ENCODE measurements at regions not wholly inside any gene's neighbourhood (a gene's known extent, or its start where the extent isn't known, plus 50 kb on each side); places are given as distances from the start of the nearest gene placed in this dataset.

DNA sequence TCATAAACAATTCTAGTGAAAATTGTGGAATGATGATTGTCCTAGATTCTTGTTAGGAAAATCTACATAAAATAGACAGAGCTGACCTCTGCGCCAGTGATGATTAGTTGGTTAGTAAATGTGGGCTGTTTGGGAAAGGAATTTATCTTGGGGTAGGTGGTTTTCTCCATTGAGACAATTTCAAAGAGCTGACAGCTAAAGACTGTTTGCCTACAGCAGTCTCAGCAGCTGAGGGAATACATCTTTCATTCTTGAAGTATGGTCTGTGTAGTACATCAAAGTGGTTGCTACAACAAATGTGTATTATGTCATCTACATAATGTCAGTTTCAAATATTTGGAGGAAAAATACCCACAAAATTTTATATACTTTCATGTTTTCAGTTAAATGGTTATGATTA, 117.2 kb upstream of the TRPC4 start:
- TF ChIP-seq, protein P1, sequence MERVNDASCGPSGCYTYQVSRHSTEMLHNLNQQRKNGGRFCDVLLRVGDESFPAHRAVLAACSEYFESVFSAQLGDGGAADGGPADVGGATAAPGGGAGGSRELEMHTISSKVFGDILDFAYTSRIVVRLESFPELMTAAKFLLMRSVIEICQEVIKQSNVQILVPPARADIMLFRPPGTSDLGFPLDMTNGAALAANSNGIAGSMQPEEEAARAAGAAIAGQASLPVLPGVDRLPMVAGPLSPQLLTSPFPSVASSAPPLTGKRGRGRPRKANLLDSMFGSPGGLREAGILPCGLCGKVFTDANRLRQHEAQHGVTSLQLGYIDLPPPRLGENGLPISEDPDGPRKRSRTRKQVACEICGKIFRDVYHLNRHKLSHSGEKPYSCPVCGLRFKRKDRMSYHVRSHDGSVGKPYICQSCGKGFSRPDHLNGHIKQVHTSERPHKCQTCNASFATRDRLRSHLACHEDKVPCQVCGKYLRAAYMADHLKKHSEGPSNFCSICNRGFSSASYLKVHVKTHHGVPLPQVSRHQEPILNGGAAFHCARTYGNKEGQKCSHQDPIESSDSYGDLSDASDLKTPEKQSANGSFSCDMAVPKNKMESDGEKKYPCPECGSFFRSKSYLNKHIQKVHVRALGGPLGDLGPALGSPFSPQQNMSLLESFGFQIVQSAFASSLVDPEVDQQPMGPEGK (CRISPR knock-in tag; IDR thresholded peaks at IDR 0.05; ENCODE audit: borderline replicate concordance) = no peak
- TF ChIP-seq OSR1 (CRISPR knock-in tag; IDR thresholded peaks at IDR 0.05) (no peak), GLIS3 (CRISPR knock-in tag; IDR thresholded peaks at IDR 0.05) (no peak), ZFP30 (CRISPR knock-in tag; IDR thresholded peaks at IDR 0.05) (no peak), ZFP3 (CRISPR knock-in tag; IDR thresholded peaks at IDR 0.05) (no peak), ZNF565 (CRISPR knock-in tag; conservative IDR thresholded peaks at IDR 0.05; ENCODE audit: low read depth) (no peak), TCF4 (CRISPR knock-in tag; IDR thresholded peaks at IDR 0.05; ENCODE audit: borderline replicate concordance) (no peak), PPARA (CRISPR knock-in tag; IDR thresholded peaks at IDR 0.05; ENCODE audit: borderline replicate concordance) (no peak), TOX (CRISPR knock-in tag; IDR thresholded peaks at IDR 0.05; ENCODE audit: borderline replicate concordance) (no peak), ZNF70 (CRISPR knock-in tag; IDR thresholded peaks at IDR 0.05) (no peak), RARB (CRISPR knock-in tag; IDR thresholded peaks at IDR 0.05) (no peak), CSDC2 (CRISPR knock-in tag; IDR thresholded peaks at IDR 0.05) (no peak)
- TF ChIP-seq, protein P2, sequence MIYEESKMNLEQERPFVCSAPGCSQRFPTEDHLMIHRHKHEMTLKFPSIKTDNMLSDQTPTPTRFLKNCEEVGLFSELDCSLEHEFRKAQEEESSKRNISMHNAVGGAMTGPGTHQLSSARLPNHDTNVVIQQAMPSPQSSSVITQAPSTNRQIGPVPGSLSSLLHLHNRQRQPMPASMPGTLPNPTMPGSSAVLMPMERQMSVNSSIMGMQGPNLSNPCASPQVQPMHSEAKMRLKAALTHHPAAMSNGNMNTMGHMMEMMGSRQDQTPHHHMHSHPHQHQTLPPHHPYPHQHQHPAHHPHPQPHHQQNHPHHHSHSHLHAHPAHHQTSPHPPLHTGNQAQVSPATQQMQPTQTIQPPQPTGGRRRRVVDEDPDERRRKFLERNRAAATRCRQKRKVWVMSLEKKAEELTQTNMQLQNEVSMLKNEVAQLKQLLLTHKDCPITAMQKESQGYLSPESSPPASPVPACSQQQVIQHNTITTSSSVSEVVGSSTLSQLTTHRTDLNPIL (CRISPR knock-in tag; IDR thresholded peaks at IDR 0.05; ENCODE audit: low read depth) = no peak
